ENCODE measurements at regions not wholly inside any gene's neighbourhood (a gene's known extent, or its start where the extent isn't known, plus 50 kb on each side); places are given as distances from the start of the nearest gene placed in this dataset.
"Not testable (repeated sequence)": the region's sequence is repeated elsewhere in the genome, so short reads cannot be mapped to it uniquely, and the experiment has no call there.

GRCh38 chr12:105423237-105423636 lies 92.7 kb downstream of the C12orf75 start:
- DNase-seq (ENCODE audit: low read depth in 4 of 4, low spot score in 3 of 4) = no peak

- DNase-seq (ENCODE audit: low read depth in 4 of 4, low spot score in 3 of 4) = no peak
These were observed 93.4 kb downstream of the C12orf75 start for GRCh38 chr12:105423921-105424320.

- no peak for DNase-seq (ENCODE audit: low read depth in 4 of 4, low spot score in 3 of 4)
These were observed 95.0 kb downstream of the C12orf75 start for GRCh38 chr12:105425254-105426174.

GRCh38 chr12:105426766-105427165 lies 96.3 kb downstream of the C12orf75 start:
- no peak for DNase-seq (ENCODE audit: low read depth in 4 of 4, low spot score in 3 of 4)

- DNase-seq (ENCODE audit: low read depth in 4 of 4, low spot score in 3 of 4) = no peak
These were observed 97.4 kb downstream of the C12orf75 start for GRCh38 chr12:105427883-105428282.

- no peak for DNase-seq (ENCODE audit: low read depth in 4 of 4, low spot score in 3 of 4)
These were observed 98.4 kb downstream of the C12orf75 start for GRCh38 chr12:105428793-105429395.

- DNase-seq (ENCODE audit: low read depth in 4 of 4, low spot score in 3 of 4) = no peak
These were observed 99.0 kb downstream of the C12orf75 start for GRCh38 chr12:105429511-105429910.

GRCh38 chr12:105431537-105432100 lies 101.1 kb downstream of the C12orf75 start:
- DNase-seq (ENCODE audit: low read depth in 4 of 4, low spot score in 3 of 4) = no peak

GRCh38 chr12:105433804-105434203 lies 103.3 kb downstream of the C12orf75 start:
- no peak for DNase-seq (ENCODE audit: low read depth in 4 of 4, low spot score in 3 of 4)

GRCh38 chr12:105436636-105437035 lies 106.1 kb downstream of the C12orf75 start:
- no peak for DNase-seq (ENCODE audit: low read depth in 4 of 4, low spot score in 3 of 4)

- DNase-seq (ENCODE audit: low read depth in 4 of 4, low spot score in 3 of 4) = no peak
These were observed 109.7 kb downstream of the C12orf75 start for GRCh38 chr12:105440037-105440664.

GRCh38 chr12:105443802-105444652 lies 113.5 kb downstream of the C12orf75 start:
- no peak for DNase-seq (ENCODE audit: low read depth in 4 of 4, low spot score in 3 of 4)

- no peak for DNase-seq (ENCODE audit: low read depth in 4 of 4, low spot score in 3 of 4)
These were observed 114.2 kb downstream of the C12orf75 start for GRCh38 chr12:105444653-105445102.

- DNase-seq (ENCODE audit: low read depth in 4 of 4, low spot score in 3 of 4) = no peak
These were observed 114.8 kb downstream of the C12orf75 start for GRCh38 chr12:105445249-105445648.

- peak in 3 of 4 donors; percentile 19 to 35 (median 20) for DNase-seq (ENCODE audit: low read depth in 4 of 4, low spot score in 3 of 4)
These were observed 115.2 kb downstream of the C12orf75 start for GRCh38 chr12:105445649-105446048.

- DNase-seq (ENCODE audit: low read depth in 4 of 4, low spot score in 3 of 4) = not testable (repeated sequence)
These were observed 116.0 kb downstream of the C12orf75 start for GRCh38 chr12:105446460-105446859.

GRCh38 chr12:105449431-105449830 lies 118.9 kb downstream of the C12orf75 start:
- DNase-seq (ENCODE audit: low read depth in 4 of 4, low spot score in 3 of 4) = no peak

- no peak for DNase-seq (ENCODE audit: low read depth in 4 of 4, low spot score in 3 of 4)
These were observed 120.7 kb downstream of the C12orf75 start for GRCh38 chr12:105451211-105451610.

- no peak for DNase-seq (ENCODE audit: low read depth in 4 of 4, low spot score in 3 of 4)
These were observed 121.3 kb downstream of the C12orf75 start for GRCh38 chr12:105451798-105452197.

- no peak for DNase-seq (ENCODE audit: low read depth in 4 of 4, low spot score in 3 of 4)
These were observed 122.8 kb downstream of the C12orf75 start for GRCh38 chr12:105453316-105453715.
